HepG2 (cell line): ENCODE measurements at regions not wholly inside any gene's neighbourhood (a gene's known extent, or its start where the extent isn't known, plus 50 kb on each side); places are given as distances from the start of the nearest gene placed in this dataset.

Experiments used
- HOXA7 ChIP-seq: sonication (generic); formaldehyde crosslinking; IDR thresholded peaks from 2 replicates; pipeline ENCODE4 v1.8.1; 2022; ENCODE audit warnings: mild to moderate bottlenecking, missing genetic modification reagents, moderate library complexity
- ZNF138 ChIP-seq: sonication (generic); formaldehyde crosslinking; IDR thresholded peaks from 2 replicates; pipeline ENCODE4 v1.5.0; 2020; ENCODE audit warnings: mild to moderate bottlenecking, low read depth, missing genetic modification reagents

GRCh38 chr15:66923438-66923881 is 141.9 kb upstream of the SMAD3 start:
- no peak for TF ChIP-seq HOXA7 (CRISPR knock-in tag)
- no peak for TF ChIP-seq ZNF138 (CRISPR knock-in tag)
